SK-N-SH (cell line): ENCODE measurements at regions not wholly inside any gene's neighbourhood (a gene's known extent, or its start where the extent isn't known, plus 50 kb on each side); places are given as distances from the start of the nearest gene placed in this dataset.

Experiments
- CTCF ChIA-PET: fragments of 300-600, 350-600 bp; formaldehyde crosslinking; extraction: SDS; loops from one replicate; lab custom pipeline; 2021; lab: Yijun Ruan, JAX
- POLR2A ChIA-PET: fragments of 350-600 bp; sonication (Branson Sonifier 250); formaldehyde crosslinking; extraction: SDS; loops from one replicate; lab custom pipeline; 2020; ENCODE audit warnings: antibody characterized with exemption, inconsistent platforms; lab: Yijun Ruan, JAX
- DNase-seq: peaks from one replicate; pipeline ENCODE4 v3.0.0; 2012
- H2AFZ ChIP-seq: fragments of 200-600 bp; sonication (generic); 2 replicates; pipeline ENCODE4 v1.8.1; 2016; ENCODE audit warnings: antibody characterized with exemption, mild to moderate bottlenecking, low read depth
- H3F3A ChIP-seq: fragments of 200-600 bp; sonication (generic); replicated peaks from 2 replicates; pipeline ENCODE3; 2016; ENCODE audit warnings: antibody characterized with exemption, mild to moderate bottlenecking; ENCODE audit not compliant: insufficient read depth
- H3K27ac ChIP-seq, 2 experiments: fragments of 200-500 bp in 1 of 2; fragments of 200-600 bp in 1 of 2; sonication (Bioruptor generic) in 1 of 2; sonication (generic), shearing (Covaris generic) in 1 of 2; 2 replicates each; pipeline versions ENCODE4 v1.5.1 to v1.6.1; 2014 to 2016; ENCODE audit warnings: low read depth in 2 of 2, inconsistent platforms in 1 of 2, low read length in 1 of 2, mild to moderate bottlenecking in 1 of 2, mixed read lengths in 1 of 2
- H3K27me3 ChIP-seq: fragments of 200-600 bp; sonication (generic), shearing (Covaris generic); 2 replicates; pipeline ENCODE4 v1.6.1; 2016; ENCODE audit warnings: mixed run types; ENCODE audit not compliant: insufficient read depth
- H3K36me3 ChIP-seq, 2 experiments: fragments of 200-500 bp in 1 of 2; fragments of 200-600 bp in 1 of 2; sonication (Bioruptor generic) in 1 of 2; sonication (generic) in 1 of 2; replicated peaks in 1 of 2; 2 replicates each; pipeline versions ENCODE3 to v1.5.1; 2014 to 2016; ENCODE audit warnings: low read length in 1 of 2, mild to moderate bottlenecking in 1 of 2; ENCODE audit not compliant: insufficient read depth in 2 of 2, control insufficient read depth in 1 of 2
- H3K4me1 ChIP-seq, 2 experiments: fragments of 200-500 bp in 1 of 2; fragments of 200-600 bp in 1 of 2; sonication (Bioruptor generic) in 1 of 2; sonication (generic), shearing (Covaris generic) in 1 of 2; 2 replicates each; pipeline versions ENCODE4 v1.5.1 to v1.6.1; 2014 to 2016; ENCODE audit warnings: low read depth in 1 of 2, low read length in 1 of 2, mixed run types in 1 of 2; ENCODE audit not compliant: insufficient read depth in 2 of 2, control insufficient read depth in 1 of 2
- H3K4me2 ChIP-seq: fragments of 200-600 bp; sonication (generic), shearing (Covaris generic); 2 replicates; pipeline ENCODE4 v1.6.1; 2017; ENCODE audit warnings: mixed run types
- H3K4me3 ChIP-seq, 2 experiments: fragments of 200-500 bp in 1 of 2; fragments of 200-600 bp in 1 of 2; sonication (Bioruptor generic) in 1 of 2; sonication (generic), shearing (Covaris generic) in 1 of 2; 2 replicates each; pipeline versions ENCODE4 v1.5.1 to v1.8.1; 2014 to 2016; ENCODE audit warnings: low read depth in 2 of 2, inconsistent platforms in 1 of 2, low read length in 1 of 2, mild to moderate bottlenecking in 1 of 2, mixed read lengths in 1 of 2, moderate library complexity in 1 of 2
- H3K79me2 ChIP-seq: fragments of 200-600 bp; sonication (generic); 2 replicates; pipeline ENCODE4 v1.8.1; 2017; ENCODE audit warnings: mild to moderate bottlenecking; ENCODE audit not compliant: insufficient read depth
- H3K9ac ChIP-seq: fragments of 200-600 bp; sonication (generic); 2 replicates; pipeline ENCODE4 v1.6.1; 2017; ENCODE audit warnings: mixed run types
- H3K9me2 ChIP-seq: fragments of 200-600 bp; sonication (generic); 2 replicates; pipeline ENCODE4 v1.6.1; 2017; ENCODE audit warnings: mixed run types
- H3K9me3 ChIP-seq: fragments of 200-600 bp; sonication (generic); 2 replicates; pipeline ENCODE4 v1.6.1; 2017; ENCODE audit warnings: mixed run types, mild to moderate bottlenecking, moderate library complexity
- H4K20me1 ChIP-seq: fragments of 200-600 bp; sonication (generic); 2 replicates; pipeline ENCODE4 v1.6.1; 2017; ENCODE audit warnings: mild to moderate bottlenecking, mixed run types; ENCODE audit not compliant: insufficient read depth
- FOXM1 ChIP-seq: IDR thresholded peaks from 2 replicates; pipeline ENCODE4 v1.4.0; 2012; ENCODE audit warnings: low read depth, mild to moderate bottlenecking
- GABPA ChIP-seq: IDR thresholded peaks from 2 replicates; pipeline ENCODE4 v1.4.0; 2012; ENCODE audit warnings: low read depth, mild to moderate bottlenecking
- NRF1 ChIP-seq: IDR thresholded peaks from 2 replicates; pipeline ENCODE4 v1.6.1; 2012; ENCODE audit warnings: low read depth, mild to moderate bottlenecking, low read length
- POLR2AphosphoS5 ChIP-seq: IDR thresholded peaks from 2 replicates; pipeline ENCODE4 v1.6.1; 2012; ENCODE audit warnings: low read depth, low read length
- RCOR1 ChIP-seq: fragments of 150-350 bp; IDR thresholded peaks from 2 replicates; pipeline ENCODE4 v1.6.1; 2017; ENCODE audit warnings: antibody characterized with exemption, low read length
- RFX5 ChIP-seq: IDR thresholded peaks from 2 replicates; pipeline ENCODE4 v1.6.1; 2012; ENCODE audit warnings: mild to moderate bottlenecking, improper control_type of control experiment, low read length
- SIN3A ChIP-seq: IDR thresholded peaks from 2 replicates; pipeline ENCODE4 v1.6.1; 2012; ENCODE audit warnings: low read depth, mild to moderate bottlenecking, low read length, moderate library complexity, borderline replicate concordance
- SMC3 ChIP-seq: IDR thresholded peaks from 2 replicates; pipeline ENCODE4 v1.6.1; 2012; ENCODE audit warnings: low read depth, low read length, improper control_type of control experiment
- YY1 ChIP-seq: IDR thresholded peaks from 2 replicates; pipeline ENCODE4 v1.4.0; 2012; ENCODE audit warnings: low read depth, mild to moderate bottlenecking
- WGBS: methylation state at CpG from one replicate; pipeline ENCODE4 v1.1.6; 2017; ENCODE audit warnings: low lambda C conversion rate; 5-methylcytosine and 5-hydroxymethylcytosine counted together
- TF ChIP-seq, protein P1 (sequence below): IDR thresholded peaks from 2 replicates; pipeline ENCODE4 v1.4.0; 2012; ENCODE audit warnings: low read depth
- TF ChIP-seq, protein P2 (sequence below): fragments of 200-600 bp; sonication (generic); IDR thresholded peaks from 2 replicates; pipeline ENCODE4 v1.6.1; 2017; ENCODE audit warnings: antibody characterized with exemption, mild to moderate bottlenecking, moderate library complexity
- TF ChIP-seq, protein P3 (sequence below): fragments of 150-350 bp; IDR thresholded peaks from 2 replicates; pipeline ENCODE4 v1.6.1; 2017; ENCODE audit warnings: antibody characterized with exemption, low read length, low read depth, borderline replicate concordance
- TF ChIP-seq, protein P4 (sequence below): IDR thresholded peaks from 2 replicates; pipeline ENCODE4 v1.4.0; 2012; ENCODE audit warnings: low read depth, borderline replicate concordance
- TF ChIP-seq, protein P5 (sequence below): IDR thresholded peaks from 2 replicates; pipeline ENCODE4 v1.4.0; 2012; ENCODE audit warnings: low read depth, borderline replicate concordance

DNA sequence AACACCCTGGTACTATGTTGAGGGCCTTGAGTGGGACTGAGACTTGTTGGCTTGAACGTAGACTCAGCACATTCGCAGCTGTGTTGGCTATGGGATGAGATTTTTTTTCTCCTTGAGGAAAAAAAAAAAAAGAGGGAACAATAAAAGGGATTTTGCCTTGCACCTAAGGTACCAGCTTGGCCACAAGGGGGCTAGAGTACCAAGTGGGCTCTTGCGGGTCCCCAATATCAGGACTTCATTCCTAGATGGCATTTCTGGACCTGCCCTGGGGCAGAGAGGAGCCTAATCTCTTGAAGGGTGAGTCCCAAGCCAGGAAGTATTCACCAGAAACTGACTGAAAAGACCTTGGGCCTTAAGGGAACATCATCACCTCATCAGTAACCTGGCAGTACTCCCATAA is 1083.6 kb upstream of the PHF14 start:
- Histone ChIP-seq H3K4me1 (no peaks in the 10 kb centered on the region; a peak in 2 of 4 replicates), H2AFZ (no peak overlapping the region), H3K36me3 (no peaks in the 10 kb centered on the region), H3K27ac (no peak overlapping the region), H4K20me1 (no peaks in the 10 kb centered on the region), H3K9me3 (peaks cover 16% of the 10 kb centered on the region), H3K4me2 (no peak overlapping the region), H3K27me3 (no peaks in the 10 kb centered on the region), H3K9ac (no peak overlapping the region), H3K4me3 (no peak overlapping the region), H3F3A (no peaks in the 10 kb centered on the region), H3K79me2 (no peaks in the 10 kb centered on the region), H3K9me2 (no peaks in the 10 kb centered on the region)
- no peak for DNase-seq
- TF ChIP-seq GABPA (no peak), POLR2AphosphoS5 (no peak), YY1 (no peak), RCOR1 (no peak), RFX5 (no peak), NRF1 (no peak), FOXM1 (no peak), SMC3 (no peak), SIN3A (no peak)
- TF ChIP-seq, protein P1, sequence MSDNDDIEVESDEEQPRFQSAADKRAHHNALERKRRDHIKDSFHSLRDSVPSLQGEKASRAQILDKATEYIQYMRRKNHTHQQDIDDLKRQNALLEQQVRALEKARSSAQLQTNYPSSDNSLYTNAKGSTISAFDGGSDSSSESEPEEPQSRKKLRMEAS, result no peak
- TF ChIP-seq, protein P2, sequence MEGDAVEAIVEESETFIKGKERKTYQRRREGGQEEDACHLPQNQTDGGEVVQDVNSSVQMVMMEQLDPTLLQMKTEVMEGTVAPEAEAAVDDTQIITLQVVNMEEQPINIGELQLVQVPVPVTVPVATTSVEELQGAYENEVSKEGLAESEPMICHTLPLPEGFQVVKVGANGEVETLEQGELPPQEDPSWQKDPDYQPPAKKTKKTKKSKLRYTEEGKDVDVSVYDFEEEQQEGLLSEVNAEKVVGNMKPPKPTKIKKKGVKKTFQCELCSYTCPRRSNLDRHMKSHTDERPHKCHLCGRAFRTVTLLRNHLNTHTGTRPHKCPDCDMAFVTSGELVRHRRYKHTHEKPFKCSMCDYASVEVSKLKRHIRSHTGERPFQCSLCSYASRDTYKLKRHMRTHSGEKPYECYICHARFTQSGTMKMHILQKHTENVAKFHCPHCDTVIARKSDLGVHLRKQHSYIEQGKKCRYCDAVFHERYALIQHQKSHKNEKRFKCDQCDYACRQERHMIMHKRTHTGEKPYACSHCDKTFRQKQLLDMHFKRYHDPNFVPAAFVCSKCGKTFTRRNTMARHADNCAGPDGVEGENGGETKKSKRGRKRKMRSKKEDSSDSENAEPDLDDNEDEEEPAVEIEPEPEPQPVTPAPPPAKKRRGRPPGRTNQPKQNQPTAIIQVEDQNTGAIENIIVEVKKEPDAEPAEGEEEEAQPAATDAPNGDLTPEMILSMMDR, result no peak
- TF ChIP-seq, protein P3, sequence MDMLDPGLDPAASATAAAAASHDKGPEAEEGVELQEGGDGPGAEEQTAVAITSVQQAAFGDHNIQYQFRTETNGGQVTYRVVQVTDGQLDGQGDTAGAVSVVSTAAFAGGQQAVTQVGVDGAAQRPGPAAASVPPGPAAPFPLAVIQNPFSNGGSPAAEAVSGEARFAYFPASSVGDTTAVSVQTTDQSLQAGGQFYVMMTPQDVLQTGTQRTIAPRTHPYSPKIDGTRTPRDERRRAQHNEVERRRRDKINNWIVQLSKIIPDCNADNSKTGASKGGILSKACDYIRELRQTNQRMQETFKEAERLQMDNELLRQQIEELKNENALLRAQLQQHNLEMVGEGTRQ, result no peak
- TF ChIP-seq, protein P4, sequence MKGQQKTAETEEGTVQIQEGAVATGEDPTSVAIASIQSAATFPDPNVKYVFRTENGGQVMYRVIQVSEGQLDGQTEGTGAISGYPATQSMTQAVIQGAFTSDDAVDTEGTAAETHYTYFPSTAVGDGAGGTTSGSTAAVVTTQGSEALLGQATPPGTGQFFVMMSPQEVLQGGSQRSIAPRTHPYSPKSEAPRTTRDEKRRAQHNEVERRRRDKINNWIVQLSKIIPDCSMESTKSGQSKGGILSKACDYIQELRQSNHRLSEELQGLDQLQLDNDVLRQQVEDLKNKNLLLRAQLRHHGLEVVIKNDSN, result no peak
- TF ChIP-seq, protein P5, sequence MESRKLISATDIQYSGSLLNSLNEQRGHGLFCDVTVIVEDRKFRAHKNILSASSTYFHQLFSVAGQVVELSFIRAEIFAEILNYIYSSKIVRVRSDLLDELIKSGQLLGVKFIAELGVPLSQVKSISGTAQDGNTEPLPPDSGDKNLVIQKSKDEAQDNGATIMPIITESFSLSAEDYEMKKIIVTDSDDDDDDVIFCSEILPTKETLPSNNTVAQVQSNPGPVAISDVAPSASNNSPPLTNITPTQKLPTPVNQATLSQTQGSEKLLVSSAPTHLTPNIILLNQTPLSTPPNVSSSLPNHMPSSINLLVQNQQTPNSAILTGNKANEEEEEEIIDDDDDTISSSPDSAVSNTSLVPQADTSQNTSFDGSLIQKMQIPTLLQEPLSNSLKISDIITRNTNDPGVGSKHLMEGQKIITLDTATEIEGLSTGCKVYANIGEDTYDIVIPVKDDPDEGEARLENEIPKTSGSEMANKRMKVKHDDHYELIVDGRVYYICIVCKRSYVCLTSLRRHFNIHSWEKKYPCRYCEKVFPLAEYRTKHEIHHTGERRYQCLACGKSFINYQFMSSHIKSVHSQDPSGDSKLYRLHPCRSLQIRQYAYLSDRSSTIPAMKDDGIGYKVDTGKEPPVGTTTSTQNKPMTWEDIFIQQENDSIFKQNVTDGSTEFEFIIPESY, result no peak
- ChIA-PET CTCF (interaction anchor here (0.7 kb wide), 1 partner anchor 492 kb away, joined by 3 read pairs; no protein-coding TSS in a partner anchor), POLR2A (interaction anchor here (0.6 kb wide), 1 partner anchor 14 kb away, joined by 4 read pairs; no protein-coding TSS in a partner anchor)
- WGBS, result 28% methylated on average over 3 of the region's 3 CpGs
